ENCODE measurements at regions not wholly inside any gene's neighbourhood (a gene's known extent, or its start where the extent isn't known, plus 50 kb on each side); places are given as distances from the start of the nearest gene placed in this dataset.

- no peak for TF ChIP-seq EZH2phosphoT487 (IDR thresholded peaks at IDR 0.05; ENCODE audit: low read depth)
- TF ChIP-seq, protein P1, sequence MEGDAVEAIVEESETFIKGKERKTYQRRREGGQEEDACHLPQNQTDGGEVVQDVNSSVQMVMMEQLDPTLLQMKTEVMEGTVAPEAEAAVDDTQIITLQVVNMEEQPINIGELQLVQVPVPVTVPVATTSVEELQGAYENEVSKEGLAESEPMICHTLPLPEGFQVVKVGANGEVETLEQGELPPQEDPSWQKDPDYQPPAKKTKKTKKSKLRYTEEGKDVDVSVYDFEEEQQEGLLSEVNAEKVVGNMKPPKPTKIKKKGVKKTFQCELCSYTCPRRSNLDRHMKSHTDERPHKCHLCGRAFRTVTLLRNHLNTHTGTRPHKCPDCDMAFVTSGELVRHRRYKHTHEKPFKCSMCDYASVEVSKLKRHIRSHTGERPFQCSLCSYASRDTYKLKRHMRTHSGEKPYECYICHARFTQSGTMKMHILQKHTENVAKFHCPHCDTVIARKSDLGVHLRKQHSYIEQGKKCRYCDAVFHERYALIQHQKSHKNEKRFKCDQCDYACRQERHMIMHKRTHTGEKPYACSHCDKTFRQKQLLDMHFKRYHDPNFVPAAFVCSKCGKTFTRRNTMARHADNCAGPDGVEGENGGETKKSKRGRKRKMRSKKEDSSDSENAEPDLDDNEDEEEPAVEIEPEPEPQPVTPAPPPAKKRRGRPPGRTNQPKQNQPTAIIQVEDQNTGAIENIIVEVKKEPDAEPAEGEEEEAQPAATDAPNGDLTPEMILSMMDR (IDR thresholded peaks at IDR 0.05; ENCODE audit: low read depth, low read length), result no peak
These were observed 98.0 kb upstream of the DDX18 start for GRCh38 chr2:117716505-117716904.

Data from OCI-LY3 (cell line).